ENCODE measurements at regions not wholly inside any gene's neighbourhood (a gene's known extent, or its start where the extent isn't known, plus 50 kb on each side); places are given as distances from the start of the nearest gene placed in this dataset.

GRCh38 chr7:114755856-114756255, 166.0 kb upstream of the MDFIC start:
- DNase-seq (ENCODE audit: low read depth), result no peak

GRCh38 chr7:114758661-114759227, 163.2 kb upstream of the MDFIC start:
- DNase-seq (ENCODE audit: low read depth), result no peak

GRCh38 chr7:114759347-114760062, 162.4 kb upstream of the MDFIC start:
- DNase-seq (ENCODE audit: low read depth), result no peak

GRCh38 chr7:114760477-114760876, 161.4 kb upstream of the MDFIC start:
- DNase-seq (ENCODE audit: low read depth), result no peak

- DNase-seq (ENCODE audit: low read depth), result no peak
Observed at GRCh38 chr7:114761973-114762372, 159.9 kb upstream of the MDFIC start.

- no peak for DNase-seq (ENCODE audit: low read depth)
Observed at GRCh38 chr7:114765331-114766040, 156.4 kb upstream of the MDFIC start.

- DNase-seq (ENCODE audit: low read depth), result no peak
Observed at GRCh38 chr7:114766041-114766356, 155.9 kb upstream of the MDFIC start.

- no peak for DNase-seq (ENCODE audit: low read depth)
Observed at GRCh38 chr7:114777288-114777687, 144.6 kb upstream of the MDFIC start.

GRCh38 chr7:114783508-114783907, 138.4 kb upstream of the MDFIC start:
- DNase-seq (ENCODE audit: low read depth), result no peak

- DNase-seq (ENCODE audit: low read depth), result no peak
Observed at GRCh38 chr7:114784177-114784576, 137.7 kb upstream of the MDFIC start.

GRCh38 chr7:114784746-114785145, 137.1 kb upstream of the MDFIC start:
- DNase-seq (ENCODE audit: low read depth), result no peak

- DNase-seq (ENCODE audit: low read depth), result no peak
Observed at GRCh38 chr7:114785496-114785895, 136.4 kb upstream of the MDFIC start.

- DNase-seq (ENCODE audit: low read depth), result no peak
Observed at GRCh38 chr7:114786455-114786854, 135.4 kb upstream of the MDFIC start.

GRCh38 chr7:114787556-114787955, 134.3 kb upstream of the MDFIC start:
- no peak for DNase-seq (ENCODE audit: low read depth)

- no peak for DNase-seq (ENCODE audit: low read depth)
Observed at GRCh38 chr7:114788706-114789105, 133.2 kb upstream of the MDFIC start.

GRCh38 chr7:114789161-114789560, 132.7 kb upstream of the MDFIC start:
- DNase-seq (ENCODE audit: low read depth), result no peak

GRCh38 chr7:114789871-114790311, 132.0 kb upstream of the MDFIC start:
- DNase-seq (ENCODE audit: low read depth), result no peak

GRCh38 chr7:114790521-114790920, 131.4 kb upstream of the MDFIC start:
- DNase-seq (ENCODE audit: low read depth), result no peak

GRCh38 chr7:114791771-114792170, 130.1 kb upstream of the MDFIC start:
- no peak for DNase-seq (ENCODE audit: low read depth)

GRCh38 chr7:114793155-114793845, 128.6 kb upstream of the MDFIC start:
- DNase-seq (ENCODE audit: low read depth), result no peak

- DNase-seq (ENCODE audit: low read depth), result no peak
Observed at GRCh38 chr7:114795475-114795874, 126.4 kb upstream of the MDFIC start.

- DNase-seq (ENCODE audit: low read depth), result no peak
Observed at GRCh38 chr7:114799628-114800028, 122.3 kb upstream of the MDFIC start.

- DNase-seq (ENCODE audit: low read depth), result no peak
Observed at GRCh38 chr7:114802632-114803031, 119.3 kb upstream of the MDFIC start.

All from stimulated activated CD8-positive, alpha-beta memory T cell treated with anti-CD3 and anti-CD28 coated beads, Interleukin-4, amount 100 ng/mL, for 24 hours (primary cell).